ENCODE measurements at regions not wholly inside any gene's neighbourhood (a gene's known extent, or its start where the extent isn't known, plus 50 kb on each side); places are given as distances from the start of the nearest gene placed in this dataset.

- FAIRE-seq: no peak
- DNase-seq (ENCODE audit: low read depth, low spot score): no peak
- TF ChIP-seq JUN (IDR thresholded peaks at IDR 0.05; ENCODE audit: borderline replicate concordance, insufficient read depth, insufficient read length, low read depth) (no peak), POLR2AphosphoS5 (IDR thresholded peaks at IDR 0.05; ENCODE audit: insufficient read depth, low read depth, low read length) (no peak), FOS (IDR thresholded peaks at IDR 0.05; ENCODE audit: borderline replicate concordance, insufficient read depth, low read length) (no peak), MYC (IDR thresholded peaks at IDR 0.05; ENCODE audit: low read depth, low read length) (no peak), EZH2 (IDR thresholded peaks at IDR 0.05; ENCODE audit: borderline replicate concordance, low read depth, low read length, severe bottlenecking) (no peak), GATA2 (IDR thresholded peaks at IDR 0.05; ENCODE audit: insufficient read depth, insufficient read length, low read depth, low read length) (no peak), POLR2A (IDR thresholded peaks at IDR 0.05; ENCODE audit: low read depth, low read length) (no peak)
- TF ChIP-seq, protein P1, sequence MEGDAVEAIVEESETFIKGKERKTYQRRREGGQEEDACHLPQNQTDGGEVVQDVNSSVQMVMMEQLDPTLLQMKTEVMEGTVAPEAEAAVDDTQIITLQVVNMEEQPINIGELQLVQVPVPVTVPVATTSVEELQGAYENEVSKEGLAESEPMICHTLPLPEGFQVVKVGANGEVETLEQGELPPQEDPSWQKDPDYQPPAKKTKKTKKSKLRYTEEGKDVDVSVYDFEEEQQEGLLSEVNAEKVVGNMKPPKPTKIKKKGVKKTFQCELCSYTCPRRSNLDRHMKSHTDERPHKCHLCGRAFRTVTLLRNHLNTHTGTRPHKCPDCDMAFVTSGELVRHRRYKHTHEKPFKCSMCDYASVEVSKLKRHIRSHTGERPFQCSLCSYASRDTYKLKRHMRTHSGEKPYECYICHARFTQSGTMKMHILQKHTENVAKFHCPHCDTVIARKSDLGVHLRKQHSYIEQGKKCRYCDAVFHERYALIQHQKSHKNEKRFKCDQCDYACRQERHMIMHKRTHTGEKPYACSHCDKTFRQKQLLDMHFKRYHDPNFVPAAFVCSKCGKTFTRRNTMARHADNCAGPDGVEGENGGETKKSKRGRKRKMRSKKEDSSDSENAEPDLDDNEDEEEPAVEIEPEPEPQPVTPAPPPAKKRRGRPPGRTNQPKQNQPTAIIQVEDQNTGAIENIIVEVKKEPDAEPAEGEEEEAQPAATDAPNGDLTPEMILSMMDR (IDR thresholded peaks at IDR 0.05; ENCODE audit: extremely low read depth in 1 of 2, insufficient read depth in 1 of 2, low read depth in 1 of 2, low read length in 2 of 2): no peak
- TF ChIP-seq, protein P2, sequence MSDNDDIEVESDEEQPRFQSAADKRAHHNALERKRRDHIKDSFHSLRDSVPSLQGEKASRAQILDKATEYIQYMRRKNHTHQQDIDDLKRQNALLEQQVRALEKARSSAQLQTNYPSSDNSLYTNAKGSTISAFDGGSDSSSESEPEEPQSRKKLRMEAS (IDR thresholded peaks at IDR 0.05; ENCODE audit: insufficient read depth, insufficient read length): no peak
- H3K4me3 ChIP-seq (replicated peaks in 1 of 3; ENCODE audit: insufficient read depth in 1 of 3, low read depth in 1 of 3, low read length in 3 of 3): no peak overlapping the region
- H3K9me1 ChIP-seq (replicated peaks; ENCODE audit: control insufficient read depth, extremely low read depth, insufficient read depth, low read length): no peaks in the 10 kb centered on the region
- intact Hi-C loops (cut with micrococcal nuclease) (no loop called here), dilution Hi-C loops (cut with MboI; ENCODE audit: extremely low pct_ligation_motif_present, low sequenced_read_pairs) (no loop called here)
- H3K27ac ChIP-seq (ENCODE audit: insufficient read depth, low read depth, low read length): no peak overlapping the region
- H3K9me3 ChIP-seq (replicated peaks; ENCODE audit: control insufficient read depth, insufficient read depth, low read length): no peaks in the 10 kb centered on the region
- no peak overlapping the region for H3K9ac ChIP-seq (replicated peaks; ENCODE audit: extremely low read depth, insufficient read depth, low read length)
- H4K20me1 ChIP-seq (replicated peaks; ENCODE audit: control insufficient read depth, extremely low read depth, insufficient read depth, low read length): no peaks in the 10 kb centered on the region
- no peak overlapping the region for H2AFZ ChIP-seq (ENCODE audit: low read depth, low read length)
- no peaks in the 10 kb centered on the region for H3K36me3 ChIP-seq (ENCODE audit: control insufficient read depth in 2 of 2, extremely low read depth in 1 of 2, insufficient read depth in 2 of 2, low read length in 2 of 2)
- BruUV-seq (replicated peaks): no TSS peak
- ChIA-PET CTCF (no interaction called here), POLR2A (no interaction called here)
- peaks cover 4 to 10% of the 10 kb centered on the region in 2 experiments for H3K27me3 ChIP-seq (ENCODE audit: control insufficient read depth in 2 of 2, insufficient read depth in 2 of 2, low read length in 2 of 2)
- no peak overlapping the region for H3K4me2 ChIP-seq (ENCODE audit: insufficient read depth, low read length)
- no peaks in the 10 kb centered on the region for H3K4me1 ChIP-seq (ENCODE audit: control insufficient read depth, extremely low read depth, insufficient read depth, low read length)
- H3K79me2 ChIP-seq (ENCODE audit: control insufficient read depth, insufficient read depth, low read length): no peaks in the 10 kb centered on the region
Observed at GRCh38 chr12:66052988-66053615, 77.4 kb downstream of the LLPH start.
